Activated T-cell treated with anti-CD3 and anti-CD28 coated beads, Interleukin-2, amount 50 U/mL, for 4 hours (primary cell): ENCODE measurements at regions not wholly inside any gene's neighbourhood (a gene's known extent, or its start where the extent isn't known, plus 50 kb on each side); places are given as distances from the start of the nearest gene placed in this dataset.

Source experiments
- ATAC-seq, 2 donors: fragments of 200-7000 bp; cut with Tn5 transposase; one replicate each; pipeline ENCODE4 v1.10.0; 2021
- DNase-seq: peaks from one replicate; pipeline ENCODE4 v3.0.0-alpha.2; 2020
- H3K27me3 Mint-ChIP-seq: one replicate; pipeline ENCODE4 v1.8.0; 2021; ENCODE audit warnings: low read depth, mixed read lengths
- H3K36me3 Mint-ChIP-seq: one replicate; pipeline ENCODE4 v1.8.0; 2022; ENCODE audit warnings: mixed read lengths; ENCODE audit not compliant: insufficient read depth
- H3K4me1 Mint-ChIP-seq: one replicate; pipeline ENCODE4 v1.8.0; 2021; ENCODE audit warnings: low read depth, mixed read lengths
- H3K4me3 Mint-ChIP-seq: one replicate; pipeline ENCODE4 v1.8.0; 2021; ENCODE audit warnings: mild to moderate bottlenecking, moderate library complexity, mixed read lengths
- H3K9me3 Mint-ChIP-seq: one replicate; pipeline ENCODE4 v1.8.0; 2021; ENCODE audit warnings: mixed read lengths

DNA sequence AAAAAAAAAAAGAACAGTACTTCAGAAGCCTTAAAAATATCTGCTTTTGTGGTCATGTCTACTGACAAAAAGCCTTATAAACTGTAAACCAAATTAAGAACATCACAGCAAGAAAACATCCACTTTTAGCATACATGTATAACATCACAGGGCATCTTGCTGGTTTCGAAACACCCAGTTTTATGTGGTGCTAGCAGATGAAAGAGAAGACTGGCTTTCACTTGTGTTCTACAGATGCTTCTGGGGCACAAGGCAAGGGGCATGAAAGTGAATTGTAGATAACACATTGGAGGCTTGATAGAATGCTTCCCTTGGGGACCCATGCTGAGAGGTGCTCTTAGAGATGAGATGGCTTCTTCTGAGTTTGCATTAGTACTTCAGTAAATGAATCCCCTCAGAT is 543.7 kb upstream of the PKN2 start:
- DNase-seq (no peak), ATAC-seq (no peak)
- no peaks in the 10 kb centered on the region for H3K36me3 Mint-ChIP-seq
- H3K9me3 Mint-ChIP-seq = no peaks in the 10 kb centered on the region
- H3K4me3 Mint-ChIP-seq = no peak overlapping the region
- peaks cover 2% of the 10 kb centered on the region for H3K4me1 Mint-ChIP-seq
- H3K27me3 Mint-ChIP-seq = peaks cover 3% of the 10 kb centered on the region

GRCh38 chr1:88141499-88142074 is 542.5 kb upstream of the PKN2 start:
- H3K9me3 Mint-ChIP-seq = no peaks in the 10 kb centered on the region
- H3K27me3 Mint-ChIP-seq = peaks cover 5% of the 10 kb centered on the region
- no peak for DNase-seq
- H3K4me3 Mint-ChIP-seq = no peak overlapping the region
- H3K4me1 Mint-ChIP-seq = peaks cover 2% of the 10 kb centered on the region
- no peaks in the 10 kb centered on the region for H3K36me3 Mint-ChIP-seq
- no peak for ATAC-seq

DNA sequence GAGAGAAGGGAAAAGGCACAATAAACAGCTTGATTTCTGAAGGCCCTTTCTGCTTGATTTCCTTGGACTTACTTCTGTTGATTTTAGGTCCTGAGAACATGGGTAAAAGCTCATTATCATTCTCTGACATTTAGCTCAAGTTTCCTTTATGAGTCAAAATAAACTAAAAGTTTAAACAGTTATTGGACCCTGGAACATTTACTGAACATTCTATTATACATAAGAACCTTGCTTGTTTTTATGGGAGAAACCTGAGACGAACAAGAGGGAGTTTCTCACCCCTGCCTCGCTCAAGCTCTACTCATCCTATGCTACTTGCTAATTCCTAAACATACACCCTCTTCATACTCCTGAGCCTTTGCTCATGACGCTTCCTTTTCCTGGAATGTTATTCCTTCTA is 538.3 kb upstream of the PKN2 start:
- no peak overlapping the region for H3K4me3 Mint-ChIP-seq
- H3K27me3 Mint-ChIP-seq = peaks cover 5% of the 10 kb centered on the region
- no peak for ATAC-seq
- no peak for DNase-seq
- no peaks in the 10 kb centered on the region for H3K9me3 Mint-ChIP-seq
- no peaks in the 10 kb centered on the region for H3K36me3 Mint-ChIP-seq
- peaks cover 2% of the 10 kb centered on the region for H3K4me1 Mint-ChIP-seq

- Mint-ChIP-seq H3K4me1 (no peaks in the 10 kb centered on the region), H3K4me3 (no peak overlapping the region), H3K27me3 (peaks cover 9% of the 10 kb centered on the region), H3K9me3 (no peaks in the 10 kb centered on the region), H3K36me3 (no peaks in the 10 kb centered on the region)
- ATAC-seq = no peak
- no peak for DNase-seq
These were observed 534.4 kb upstream of the PKN2 start for GRCh38 chr1:88149686-88150085.

- Mint-ChIP-seq H3K36me3 (no peaks in the 10 kb centered on the region), H3K27me3 (peaks cover 6% of the 10 kb centered on the region), H3K4me1 (no peaks in the 10 kb centered on the region), H3K9me3 (no peaks in the 10 kb centered on the region), H3K4me3 (no peak overlapping the region)
- no peak for ATAC-seq
- no peak for DNase-seq
These were observed 533.7 kb upstream of the PKN2 start for GRCh38 chr1:88150330-88150729.

- Mint-ChIP-seq H3K27me3 (no peaks in the 10 kb centered on the region), H3K9me3 (no peaks in the 10 kb centered on the region), H3K36me3 (no peaks in the 10 kb centered on the region), H3K4me1 (no peaks in the 10 kb centered on the region), H3K4me3 (no peak overlapping the region)
- DNase-seq (no peak), ATAC-seq (no peak)
These were observed 520.9 kb upstream of the PKN2 start for GRCh38 chr1:88163187-88163586.

- DNase-seq (no peak), ATAC-seq (no peak)
- Mint-ChIP-seq H3K9me3 (no peaks in the 10 kb centered on the region), H3K27me3 (no peaks in the 10 kb centered on the region), H3K4me1 (no peaks in the 10 kb centered on the region), H3K36me3 (no peaks in the 10 kb centered on the region), H3K4me3 (no peak overlapping the region)
These were observed 515.9 kb upstream of the PKN2 start for GRCh38 chr1:88168126-88168525.

DNA sequence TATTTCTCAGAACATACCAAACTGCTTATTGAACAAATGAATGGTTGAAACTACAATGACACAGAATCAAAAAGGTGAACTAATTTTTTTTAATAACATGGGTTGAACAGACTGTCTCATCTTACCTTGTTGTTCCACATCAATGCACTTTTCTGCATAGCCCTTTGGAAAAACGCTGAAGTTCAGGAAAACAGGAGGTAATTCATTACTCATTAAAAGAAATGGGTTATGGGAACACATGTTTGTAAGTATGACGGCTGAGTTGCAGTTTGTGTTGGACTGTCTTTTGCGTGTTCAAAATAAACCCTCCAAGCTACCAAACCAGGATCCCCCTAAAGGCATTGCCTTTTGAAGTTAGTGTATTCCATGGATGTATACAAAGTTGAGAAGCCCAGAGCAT is 514.9 kb upstream of the PKN2 start:
- H3K9me3 Mint-ChIP-seq = no peaks in the 10 kb centered on the region
- no peaks in the 10 kb centered on the region for H3K36me3 Mint-ChIP-seq
- DNase-seq = no peak
- H3K4me3 Mint-ChIP-seq = no peak overlapping the region
- H3K27me3 Mint-ChIP-seq = no peaks in the 10 kb centered on the region
- no peak for ATAC-seq
- H3K4me1 Mint-ChIP-seq = no peaks in the 10 kb centered on the region

DNA sequence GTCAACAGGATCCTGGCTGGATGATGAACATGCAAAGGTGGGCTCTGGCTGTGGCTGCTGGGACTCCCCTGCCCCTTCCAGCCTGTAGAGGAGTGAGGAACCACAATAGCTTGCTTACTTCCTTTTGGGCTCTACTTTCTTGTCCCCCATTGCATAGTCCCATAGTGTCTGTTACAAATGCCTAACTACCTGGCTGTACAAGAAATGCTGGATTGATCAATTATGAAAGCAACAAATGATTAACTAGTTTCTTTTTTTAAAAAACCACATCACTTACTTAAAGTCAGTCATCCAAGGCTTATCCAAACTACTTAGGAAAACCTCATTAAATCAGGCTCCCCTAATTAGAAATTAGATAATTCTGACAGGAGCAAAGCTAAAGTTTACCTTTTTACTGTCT is 514.1 kb upstream of the PKN2 start:
- Mint-ChIP-seq H3K9me3 (no peaks in the 10 kb centered on the region), H3K36me3 (no peaks in the 10 kb centered on the region), H3K4me1 (no peaks in the 10 kb centered on the region), H3K27me3 (no peaks in the 10 kb centered on the region), H3K4me3 (no peak overlapping the region)
- ATAC-seq (no peak), DNase-seq (no peak)

GRCh38 chr1:88175120-88175630 is 508.9 kb upstream of the PKN2 start:
- Mint-ChIP-seq H3K4me1 (no peaks in the 10 kb centered on the region), H3K36me3 (no peaks in the 10 kb centered on the region), H3K27me3 (peaks cover 3% of the 10 kb centered on the region), H3K4me3 (no peak overlapping the region), H3K9me3 (no peaks in the 10 kb centered on the region)
- DNase-seq (no peak), ATAC-seq (no peak)

DNA sequence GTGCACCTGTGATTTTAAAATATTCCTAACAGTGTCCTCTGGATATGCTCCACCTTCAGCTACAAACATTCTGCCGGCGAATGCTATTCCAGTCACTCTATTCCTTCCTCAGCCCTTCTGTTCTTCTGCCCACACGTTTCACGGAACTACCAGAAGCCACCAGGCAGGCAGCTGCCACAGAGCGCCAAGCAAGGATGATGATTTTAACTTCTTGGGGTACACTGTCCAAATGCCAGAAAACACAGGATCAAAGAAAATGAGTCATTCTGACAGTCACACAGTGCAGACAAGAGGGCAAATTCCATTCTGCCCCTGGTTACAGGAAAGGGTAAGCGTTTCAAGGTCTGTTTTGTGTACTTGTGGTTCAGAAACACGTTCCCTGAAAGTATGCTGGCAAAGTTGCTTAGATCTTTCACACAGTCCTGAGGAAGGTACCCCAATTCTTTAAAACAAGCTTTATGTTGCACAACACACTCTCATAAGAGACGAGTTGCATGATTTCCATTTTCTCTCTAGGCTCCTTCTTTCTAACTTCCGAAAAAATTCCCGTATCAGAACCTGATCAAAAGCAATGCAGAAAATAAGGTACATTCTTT is 508.3 kb upstream of the PKN2 start:
- Mint-ChIP-seq H3K36me3 (no peaks in the 10 kb centered on the region), H3K4me1 (peaks cover 2% of the 10 kb centered on the region), H3K4me3 (no peak overlapping the region), H3K9me3 (no peaks in the 10 kb centered on the region), H3K27me3 (peaks cover 3% of the 10 kb centered on the region)
- DNase-seq = no peak
- no peak for ATAC-seq

- peaks cover 2% of the 10 kb centered on the region for H3K4me1 Mint-ChIP-seq
- no peaks in the 10 kb centered on the region for H3K9me3 Mint-ChIP-seq
- no peak overlapping the region for H3K4me3 Mint-ChIP-seq
- peaks cover 6% of the 10 kb centered on the region for H3K27me3 Mint-ChIP-seq
- DNase-seq = no peak
- no peak for ATAC-seq
- no peaks in the 10 kb centered on the region for H3K36me3 Mint-ChIP-seq
These were observed 504.1 kb upstream of the PKN2 start for GRCh38 chr1:88179943-88180342.

GRCh38 chr1:88180449-88181108 is 503.5 kb upstream of the PKN2 start:
- Mint-ChIP-seq H3K36me3 (no peaks in the 10 kb centered on the region), H3K27me3 (peaks cover 6% of the 10 kb centered on the region), H3K9me3 (no peaks in the 10 kb centered on the region), H3K4me3 (no peak overlapping the region), H3K4me1 (peaks cover 2% of the 10 kb centered on the region)
- DNase-seq (peak; percentile 13), ATAC-seq (peak; percentile 66 to 67)

DNA sequence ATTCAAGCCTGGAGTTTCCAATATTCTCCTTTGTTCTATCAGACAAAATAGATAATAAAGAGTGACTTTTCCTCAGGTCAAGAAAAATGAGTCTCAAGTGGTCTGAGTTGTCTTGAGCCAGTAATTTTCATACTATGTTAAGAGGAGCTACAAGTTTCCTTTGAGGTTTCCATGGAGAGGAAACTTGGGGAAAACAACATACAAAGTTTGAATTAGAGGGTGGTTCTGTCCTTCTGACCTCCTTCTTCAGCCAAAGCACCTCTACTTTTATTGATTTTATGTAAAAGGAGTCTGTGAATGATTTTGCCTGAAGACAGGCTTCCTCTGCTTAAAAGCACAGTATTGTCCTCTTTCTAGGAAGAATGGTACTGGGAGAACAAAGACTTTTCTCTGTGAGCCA is 497.2 kb upstream of the PKN2 start:
- no peak for ATAC-seq
- no peaks in the 10 kb centered on the region for H3K36me3 Mint-ChIP-seq
- peaks cover 3% of the 10 kb centered on the region for H3K27me3 Mint-ChIP-seq
- DNase-seq = no peak
- peaks cover 4% of the 10 kb centered on the region for H3K4me1 Mint-ChIP-seq
- H3K9me3 Mint-ChIP-seq = no peaks in the 10 kb centered on the region
- no peak overlapping the region for H3K4me3 Mint-ChIP-seq

DNA sequence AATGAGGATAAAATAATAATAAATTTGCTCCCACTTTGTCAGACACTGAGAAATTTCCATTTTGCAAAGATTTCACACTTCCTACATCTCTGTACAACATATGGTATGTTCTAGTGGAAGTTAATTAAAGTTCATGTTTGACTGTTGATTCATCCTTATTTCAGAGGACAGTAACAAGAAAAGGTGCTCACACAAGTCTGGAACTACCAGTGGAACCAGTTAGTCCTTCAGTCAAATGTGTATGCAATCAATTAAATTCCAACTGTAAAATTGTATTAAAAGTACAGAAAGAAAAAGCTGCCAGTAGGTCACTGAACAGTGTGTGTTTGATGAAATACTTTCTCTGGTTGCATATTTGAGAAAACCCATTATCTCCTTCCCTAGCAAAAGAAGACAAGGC is 496.0 kb upstream of the PKN2 start:
- peaks cover 7% of the 10 kb centered on the region for H3K4me1 Mint-ChIP-seq
- H3K36me3 Mint-ChIP-seq = no peaks in the 10 kb centered on the region
- peaks cover 3% of the 10 kb centered on the region for H3K27me3 Mint-ChIP-seq
- H3K9me3 Mint-ChIP-seq = no peaks in the 10 kb centered on the region
- DNase-seq (no peak), ATAC-seq (no peak)
- H3K4me3 Mint-ChIP-seq = no peak overlapping the region
